Fibroblast of upper back skin (primary cell): ENCODE measurements at regions not wholly inside any gene's neighbourhood (a gene's known extent, or its start where the extent isn't known, plus 50 kb on each side); places are given as distances from the start of the nearest gene placed in this dataset.

Source experiments
- DNase-seq: peaks from one replicate; pipeline ENCODE4 v3.0.0-alpha.2; 2013

DNA sequence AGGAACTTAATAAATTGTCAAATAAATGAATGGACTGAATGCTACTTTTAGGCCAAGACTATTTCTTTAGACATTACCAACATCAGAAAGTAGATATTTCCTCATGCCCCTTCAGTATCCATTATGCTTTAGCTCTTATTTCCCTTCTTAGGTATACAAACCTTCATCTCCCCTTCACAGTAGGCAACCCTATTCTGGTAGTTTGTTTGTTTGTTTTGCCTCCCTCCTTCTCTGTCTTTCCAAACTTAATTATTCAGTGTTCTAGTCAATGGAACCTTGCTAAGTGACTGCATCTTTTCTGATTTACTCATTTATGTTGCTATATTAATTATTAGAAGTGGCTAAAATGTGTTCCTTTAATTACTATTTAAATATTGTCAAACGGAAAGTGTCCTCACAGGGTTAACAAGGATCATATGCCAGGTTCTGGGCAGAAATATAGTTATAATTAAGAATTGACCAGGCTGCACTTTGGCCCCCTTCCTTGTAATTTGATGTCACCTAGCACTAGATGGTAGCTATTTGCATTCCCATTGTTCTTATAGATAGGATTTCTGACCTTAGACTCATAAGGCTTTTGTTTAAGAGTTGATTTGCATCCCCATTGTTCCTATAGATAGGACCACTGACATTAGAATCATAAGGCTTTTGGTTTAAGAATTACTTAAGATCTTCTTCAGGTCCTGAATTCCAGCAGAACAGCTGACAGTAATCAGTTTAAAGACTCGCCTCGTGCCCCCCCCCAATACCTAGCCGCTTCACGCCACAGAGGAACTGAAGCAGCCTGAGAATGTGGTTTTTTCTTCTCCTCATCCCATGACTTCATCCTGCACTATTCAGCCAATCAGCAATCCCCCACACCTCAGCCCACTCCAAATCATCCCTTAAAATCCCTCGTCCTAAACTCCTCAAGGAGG, 84.4 kb upstream of the NUDT12 start:
- no peak for DNase-seq

DNA sequence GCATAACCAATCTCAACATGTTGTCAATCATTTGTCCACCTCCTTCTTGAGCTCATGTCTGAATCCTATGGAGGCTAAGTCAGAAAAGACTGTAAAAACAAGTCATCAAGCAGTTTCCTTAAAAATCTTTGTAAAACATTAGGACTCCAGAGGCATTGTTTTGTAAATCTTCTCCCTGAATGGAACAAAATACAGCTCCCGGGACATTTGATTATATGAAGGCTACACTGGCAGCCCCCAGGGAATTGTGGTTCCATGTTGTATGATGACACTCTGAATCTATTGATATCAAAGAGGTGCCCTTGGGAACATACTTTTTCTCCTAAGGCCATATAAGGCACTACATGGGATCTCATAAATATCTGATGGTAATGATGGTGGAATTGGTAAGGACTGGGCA, 83.2 kb upstream of the NUDT12 start:
- DNase-seq, result no peak

DNA sequence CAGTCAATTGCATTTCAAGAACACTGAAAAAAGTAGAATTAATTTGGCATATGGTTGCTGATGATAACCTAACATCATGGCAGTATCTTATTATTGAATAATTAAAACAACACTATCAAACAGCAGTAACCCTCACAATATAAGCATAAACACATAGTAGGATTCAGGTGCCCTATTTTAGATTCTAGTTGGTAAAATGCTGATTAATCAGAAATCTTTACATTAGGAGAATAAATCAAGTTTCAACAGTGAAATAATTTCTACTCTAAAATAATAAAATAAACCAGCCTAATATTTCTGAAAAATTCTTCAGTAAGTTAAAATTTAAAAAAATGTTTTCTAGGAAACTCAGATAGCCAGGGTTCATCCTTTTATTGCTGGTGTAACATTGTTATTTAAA, 76.4 kb upstream of the NUDT12 start:
- no peak for DNase-seq

DNA sequence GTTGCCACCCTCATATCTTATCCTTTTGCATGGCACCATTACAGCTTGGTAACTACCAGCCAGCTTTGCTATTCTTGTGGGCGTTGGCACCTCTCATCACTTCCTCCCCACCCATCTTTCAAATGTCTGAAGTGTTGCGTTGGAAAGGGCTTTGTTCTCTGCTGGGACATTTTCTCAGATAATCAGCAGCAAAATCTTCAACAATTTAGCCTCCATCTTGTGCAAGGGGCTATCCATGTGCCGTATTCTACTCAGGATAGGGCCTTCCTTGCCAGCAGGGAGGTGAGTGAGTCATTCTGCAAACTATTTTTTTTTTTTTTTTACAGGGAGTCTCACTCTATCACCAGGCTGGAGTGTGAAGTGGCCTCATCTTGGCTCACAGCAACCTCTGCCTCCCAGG, 62.1 kb upstream of the NUDT12 start:
- DNase-seq, result no peak

DNA sequence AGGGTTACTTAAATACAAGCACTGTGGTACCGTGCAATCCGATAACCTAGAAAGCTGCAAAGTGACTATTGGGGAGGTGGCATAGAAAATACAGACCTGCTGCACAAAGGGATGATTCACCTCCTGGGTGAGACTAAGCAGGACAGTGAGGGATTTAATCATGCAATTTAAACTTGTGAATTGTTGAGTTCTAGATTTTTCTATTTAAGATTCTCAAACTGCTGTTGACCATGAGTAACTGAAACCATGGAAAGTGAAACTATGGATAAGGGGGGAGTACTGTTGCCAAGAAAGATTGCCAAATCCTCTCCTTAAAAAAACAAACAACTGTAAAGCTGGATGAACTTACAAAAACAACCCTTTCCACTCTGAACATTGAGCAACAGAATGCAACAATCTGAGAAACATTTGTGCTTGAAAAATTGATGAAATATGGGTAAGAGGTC, 61.5 kb upstream of the NUDT12 start:
- DNase-seq, result peak; percentile 38

DNA sequence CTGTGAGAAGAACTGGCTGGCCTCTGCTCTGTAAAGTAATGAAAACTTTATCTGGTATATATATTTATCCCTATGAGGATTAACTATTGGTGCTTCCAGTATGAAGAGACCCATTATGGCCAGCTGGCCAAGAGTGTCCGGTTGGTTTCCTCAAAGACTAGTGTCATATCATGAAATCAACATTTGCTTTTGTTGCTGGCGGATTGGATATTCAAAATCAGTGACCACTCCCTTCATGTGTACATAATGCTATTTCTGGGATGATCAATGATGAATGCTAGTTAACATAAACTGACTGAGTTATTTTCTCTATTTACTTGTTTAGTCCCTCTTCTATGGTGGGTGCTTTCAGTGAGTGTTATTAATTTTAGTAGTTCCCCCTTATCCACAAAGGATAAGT, 60.8 kb upstream of the NUDT12 start:
- no peak for DNase-seq

DNA sequence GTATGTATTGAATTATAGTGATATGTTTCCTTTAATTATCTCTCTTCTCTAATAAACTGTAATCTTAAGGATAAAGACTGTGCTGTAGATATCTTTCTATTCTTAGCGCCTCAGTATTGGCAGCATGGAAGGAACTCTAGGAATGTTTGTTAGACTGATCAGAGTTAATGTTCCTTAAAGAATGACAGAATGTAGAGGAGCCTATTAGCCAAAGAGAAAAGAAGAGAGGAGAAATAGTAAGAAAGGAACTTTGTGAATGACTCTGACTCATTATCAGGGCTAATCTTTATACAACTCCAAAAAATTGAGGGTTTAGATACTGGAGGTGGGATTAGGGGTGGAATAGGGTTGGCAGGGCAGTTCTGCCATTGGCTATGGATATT, 59.0 kb upstream of the NUDT12 start:
- DNase-seq, result no peak

DNA sequence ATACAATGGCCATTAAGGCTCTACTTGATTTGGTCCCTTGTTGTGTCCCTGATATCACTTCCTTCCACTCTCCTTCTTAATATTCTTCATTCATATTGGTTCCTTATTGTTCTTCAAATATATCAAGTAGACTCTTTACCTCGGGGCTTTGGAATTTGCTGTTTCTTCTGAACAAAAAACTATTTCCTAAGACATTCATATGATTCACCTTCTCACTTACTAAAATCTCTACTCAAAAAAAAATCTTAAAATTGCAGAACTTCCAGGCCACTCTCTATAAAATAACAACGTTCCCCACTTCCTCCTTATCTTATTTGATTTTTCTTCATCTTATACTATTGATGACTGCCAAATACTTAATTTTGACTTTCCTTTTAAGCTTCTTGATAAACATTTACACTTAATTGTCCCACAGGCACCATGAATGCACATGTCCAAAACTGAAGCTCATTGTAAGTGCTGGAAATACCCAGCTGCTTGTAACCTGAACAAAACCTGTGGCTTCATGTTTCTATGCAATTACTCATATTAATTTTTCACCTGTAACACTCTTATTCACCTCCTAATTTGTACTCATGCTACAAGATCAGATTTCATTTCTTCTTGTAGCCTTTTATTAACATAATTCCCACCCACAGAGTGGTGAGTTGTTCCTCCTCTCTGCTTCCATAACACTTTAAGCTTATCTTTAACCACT, 58.4 kb upstream of the NUDT12 start:
- no peak for DNase-seq

DNA sequence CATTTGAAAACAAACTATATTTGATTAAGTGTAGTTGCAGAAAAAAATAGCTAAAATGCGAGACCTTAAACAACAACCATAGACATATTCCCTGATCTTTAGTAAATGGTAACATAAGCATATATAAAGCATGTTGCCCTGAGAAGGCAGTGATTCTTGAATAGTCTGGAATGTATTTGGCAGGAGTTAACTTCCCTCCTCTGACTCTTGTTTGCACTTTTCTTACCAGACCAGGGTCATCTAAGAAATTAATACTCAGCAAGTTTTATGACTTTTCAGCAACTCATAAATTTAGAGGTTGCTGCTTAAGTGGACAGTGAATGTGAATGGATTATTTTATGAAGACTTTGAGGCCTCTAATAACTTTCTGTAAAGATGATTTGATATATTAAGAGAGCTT, 55.3 kb upstream of the NUDT12 start:
- no peak for DNase-seq

DNA sequence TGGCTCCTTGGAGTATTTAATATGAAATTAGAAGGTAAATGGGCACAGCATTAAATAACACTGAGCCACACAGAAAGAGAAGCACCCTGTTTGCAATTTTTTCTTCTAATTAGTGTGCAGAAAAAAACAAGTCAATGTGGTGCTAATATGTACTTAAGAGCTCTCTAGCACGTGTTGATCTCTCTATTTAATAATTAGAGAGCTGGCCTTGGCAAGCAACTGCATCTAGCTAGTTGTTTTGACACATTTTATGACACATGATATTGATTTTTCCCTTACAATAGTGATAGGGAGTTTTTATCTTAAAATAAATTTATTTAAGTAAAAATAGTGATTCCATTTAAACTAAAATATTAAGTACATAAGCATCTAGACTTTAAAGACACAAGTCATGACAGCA, 54.5 kb upstream of the NUDT12 start:
- DNase-seq, result no peak

DNA sequence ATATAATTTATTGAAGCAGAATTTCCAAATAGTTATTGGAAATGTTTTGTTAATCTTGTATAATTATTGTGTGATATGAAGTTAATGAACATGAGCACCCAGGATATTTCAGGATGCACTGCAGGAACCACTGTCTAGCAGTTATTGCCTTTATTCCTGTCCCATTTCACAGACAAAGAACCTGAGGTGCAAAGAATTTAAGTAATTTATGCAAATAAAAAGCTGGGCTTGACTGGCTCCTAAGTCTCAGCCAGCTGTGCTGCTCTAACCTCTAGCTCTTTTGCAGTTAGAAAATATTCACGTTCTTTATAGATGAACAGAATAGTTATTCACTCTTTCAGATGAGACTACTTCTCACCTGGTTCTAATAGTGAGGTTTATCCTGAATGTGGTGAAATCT, 50.0 kb upstream of the NUDT12 start:
- no peak for DNase-seq
